ENCODE measurements at regions not wholly inside any gene's neighbourhood (a gene's known extent, or its start where the extent isn't known, plus 50 kb on each side); places are given as distances from the start of the nearest gene placed in this dataset.
"Not testable (repeated sequence)": the region's sequence is repeated elsewhere in the genome, so short reads cannot be mapped to it uniquely, and the experiment has no call there.

- TF ChIP-seq, protein P1, sequence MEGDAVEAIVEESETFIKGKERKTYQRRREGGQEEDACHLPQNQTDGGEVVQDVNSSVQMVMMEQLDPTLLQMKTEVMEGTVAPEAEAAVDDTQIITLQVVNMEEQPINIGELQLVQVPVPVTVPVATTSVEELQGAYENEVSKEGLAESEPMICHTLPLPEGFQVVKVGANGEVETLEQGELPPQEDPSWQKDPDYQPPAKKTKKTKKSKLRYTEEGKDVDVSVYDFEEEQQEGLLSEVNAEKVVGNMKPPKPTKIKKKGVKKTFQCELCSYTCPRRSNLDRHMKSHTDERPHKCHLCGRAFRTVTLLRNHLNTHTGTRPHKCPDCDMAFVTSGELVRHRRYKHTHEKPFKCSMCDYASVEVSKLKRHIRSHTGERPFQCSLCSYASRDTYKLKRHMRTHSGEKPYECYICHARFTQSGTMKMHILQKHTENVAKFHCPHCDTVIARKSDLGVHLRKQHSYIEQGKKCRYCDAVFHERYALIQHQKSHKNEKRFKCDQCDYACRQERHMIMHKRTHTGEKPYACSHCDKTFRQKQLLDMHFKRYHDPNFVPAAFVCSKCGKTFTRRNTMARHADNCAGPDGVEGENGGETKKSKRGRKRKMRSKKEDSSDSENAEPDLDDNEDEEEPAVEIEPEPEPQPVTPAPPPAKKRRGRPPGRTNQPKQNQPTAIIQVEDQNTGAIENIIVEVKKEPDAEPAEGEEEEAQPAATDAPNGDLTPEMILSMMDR (IDR thresholded peaks at IDR 0.05; ENCODE audit: low read length): not testable (repeated sequence)
- not testable (repeated sequence) for TF ChIP-seq EZH2 (IDR thresholded peaks at IDR 0.05; ENCODE audit: borderline replicate concordance, low read length)
These were observed 132.5 kb downstream of the DSEL start for GRCh38 chr18:67384057-67384456.
